ENCODE measurements at regions not wholly inside any gene's neighbourhood (a gene's known extent, or its start where the extent isn't known, plus 50 kb on each side); places are given as distances from the start of the nearest gene placed in this dataset.
A peak's percentile ranks its signal among the peaks of the same experiment; 100 is the strongest.

- ChIA-PET POLR2A (no interaction called here), CTCF (no interaction called here)
- Mint-ChIP-seq H3K36me3 (no peaks in the 10 kb centered on the region), H3K4me3 (peak overlapping the region in 5 of 7 donors; percentile 9 to 70 (median 27)), H3K4me1 (peaks cover 18 to 39% (median 30%) of the 10 kb centered on the region in 3 donors), H3K27ac (peak overlapping the region in 7 of 8 donors; percentile 67 to 88 (median 80)), H3K27me3 (no peaks in the 10 kb centered on the region), H3K9me3 (peaks cover 0 to 3% (median 0%) of the 10 kb centered on the region in 5 donors)
- H3K36me3 ChIP-seq (ENCODE audit: insufficient read depth, low read length): no peaks in the 10 kb centered on the region
- H3K27ac ChIP-seq (ENCODE audit: low read depth, low read length): no peak overlapping the region
- no peak overlapping the region for H3K4me3 ChIP-seq (ENCODE audit: low read length)
- no peaks in the 10 kb centered on the region for H3K27me3 ChIP-seq (ENCODE audit: insufficient read depth, low read length, poor library complexity, severe bottlenecking)
- no peaks in the 10 kb centered on the region for H3K9me3 ChIP-seq (ENCODE audit: low read length)
- DNase-seq: peak in 1 of 5 donors; percentile 33
- no peaks in the 10 kb centered on the region for H3K4me1 ChIP-seq (ENCODE audit: insufficient read depth, low read length)
These were observed 113.3 kb upstream of the SPATA31D4 start for GRCh38 chr9:81814794-81815464.

- CTCF ChIA-PET: no interaction called here
- Mint-ChIP-seq H3K27ac (peak overlapping the region in 3 of 8 donors; percentile 50 to 73 (median 55)), H3K27me3 (no peaks in the 10 kb centered on the region), H3K9me3 (peaks cover 0 to 5% (median 0%) of the 10 kb centered on the region in 5 donors), H3K4me1 (peaks cover 18 to 43% (median 34%) of the 10 kb centered on the region in 3 donors), H3K4me3 (no peak overlapping the region), H3K36me3 (no peaks in the 10 kb centered on the region)
- Histone ChIP-seq H3K27ac (ENCODE audit: low read depth, low read length) (no peak overlapping the region), H3K36me3 (ENCODE audit: insufficient read depth, low read length) (no peaks in the 10 kb centered on the region), H3K4me1 (ENCODE audit: insufficient read depth, low read length) (no peaks in the 10 kb centered on the region), H3K9me3 (ENCODE audit: low read length) (no peaks in the 10 kb centered on the region), H3K27me3 (ENCODE audit: insufficient read depth, low read length, poor library complexity, severe bottlenecking) (no peaks in the 10 kb centered on the region), H3K4me3 (ENCODE audit: low read length) (no peak overlapping the region)
- POLR2A ChIA-PET: no interaction called here
- DNase-seq: no peak
These were observed 112.4 kb upstream of the SPATA31D4 start for GRCh38 chr9:81815781-81816180.

DNA sequence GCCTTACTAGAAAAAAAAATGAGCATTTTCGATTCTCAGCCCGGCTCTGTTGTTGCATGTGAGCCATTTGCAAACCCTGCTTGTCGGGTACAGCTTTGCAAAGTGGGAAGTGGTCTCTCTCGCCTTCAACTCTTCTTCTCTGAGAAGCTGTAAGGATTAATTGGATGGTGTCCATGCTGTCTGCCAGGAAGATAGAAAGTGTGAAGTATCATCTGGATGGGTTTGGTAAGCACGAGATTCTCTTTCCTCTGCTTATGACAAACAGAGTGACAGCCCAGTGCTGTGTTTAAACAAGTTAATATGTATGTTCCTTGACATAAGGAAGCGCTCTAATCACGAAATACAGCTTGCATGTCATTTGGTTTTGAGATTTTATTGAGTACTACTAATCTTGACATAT lies 109.1 kb upstream of the SPATA31D4 start:
- CTCF ChIA-PET: no interaction called here
- Histone ChIP-seq H3K9me3 (ENCODE audit: low read length) (no peaks in the 10 kb centered on the region), H3K36me3 (ENCODE audit: insufficient read depth, low read length) (no peaks in the 10 kb centered on the region), H3K27me3 (ENCODE audit: insufficient read depth, low read length, poor library complexity, severe bottlenecking) (no peaks in the 10 kb centered on the region), H3K4me1 (ENCODE audit: insufficient read depth, low read length) (no peaks in the 10 kb centered on the region), H3K27ac (ENCODE audit: low read depth, low read length) (no peak overlapping the region), H3K4me3 (ENCODE audit: low read length) (no peak overlapping the region)
- Mint-ChIP-seq H3K27me3 (no peaks in the 10 kb centered on the region), H3K4me1 (peaks cover 15 to 43% (median 33%) of the 10 kb centered on the region in 3 donors), H3K4me3 (peak overlapping the region in 2 of 7 donors; percentile 4 to 8), H3K27ac (peak overlapping the region in 2 of 8 donors; percentile 53 to 76), H3K9me3 (peaks cover 0 to 7% (median 0%) of the 10 kb centered on the region in 5 donors), H3K36me3 (no peaks in the 10 kb centered on the region)
- POLR2A ChIA-PET: no interaction called here
- DNase-seq: no peak

DNA sequence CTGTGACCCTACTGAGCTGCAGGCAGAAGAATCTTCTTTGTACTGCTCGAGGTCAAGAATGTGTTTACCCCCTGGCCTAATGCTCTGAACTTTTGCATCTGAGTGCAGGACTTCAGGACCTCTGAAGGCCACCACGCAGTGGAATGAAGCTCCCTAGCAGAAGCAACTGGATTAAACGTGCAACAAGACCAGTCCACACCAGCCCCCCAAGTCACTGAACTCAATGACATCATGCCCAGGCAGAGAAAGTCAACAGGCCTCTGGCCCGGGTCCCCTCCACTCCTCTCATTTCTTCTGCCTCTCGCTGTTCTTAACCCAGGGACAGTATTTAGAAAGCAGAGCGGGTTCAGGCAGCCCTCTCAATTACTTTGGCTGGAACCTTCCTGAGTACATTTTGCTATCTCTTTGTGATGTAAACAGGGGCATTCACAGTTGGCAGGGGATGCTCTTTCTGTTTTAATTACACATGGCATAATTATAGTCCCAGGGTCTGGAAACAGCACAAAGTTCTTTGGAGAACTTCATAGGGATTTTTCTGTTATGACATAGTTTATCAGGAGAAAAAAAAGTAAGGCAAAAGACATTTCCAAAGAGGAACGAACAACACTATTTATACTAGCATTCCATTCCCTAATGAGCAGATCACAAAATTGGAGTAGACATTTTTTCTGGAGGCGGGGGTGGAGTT lies 108.2 kb upstream of the SPATA31D4 start:
- Histone ChIP-seq H3K4me3 (ENCODE audit: low read length) (no peak overlapping the region), H3K27ac (ENCODE audit: low read depth, low read length) (no peak overlapping the region), H3K4me1 (ENCODE audit: insufficient read depth, low read length) (no peaks in the 10 kb centered on the region), H3K27me3 (ENCODE audit: insufficient read depth, low read length, poor library complexity, severe bottlenecking) (no peaks in the 10 kb centered on the region), H3K9me3 (ENCODE audit: low read length) (no peaks in the 10 kb centered on the region), H3K36me3 (ENCODE audit: insufficient read depth, low read length) (no peaks in the 10 kb centered on the region)
- Mint-ChIP-seq H3K36me3 (no peaks in the 10 kb centered on the region), H3K27ac (peak overlapping the region in 1 of 8 donors; percentile 35), H3K9me3 (peaks cover 0 to 3% (median 0%) of the 10 kb centered on the region in 5 donors), H3K27me3 (no peaks in the 10 kb centered on the region), H3K4me3 (no peak overlapping the region), H3K4me1 (peaks cover 7 to 35% (median 25%) of the 10 kb centered on the region in 3 donors)
- no peak for DNase-seq
- ChIA-PET POLR2A (no interaction called here), CTCF (no interaction called here)

GRCh38 chr9:81822301-81822865 lies 105.8 kb upstream of the SPATA31D4 start:
- CTCF ChIA-PET: no interaction called here
- H3K27ac Mint-ChIP-seq: peak overlapping the region in 2 of 8 donors; percentile 3 to 33
- DNase-seq: no peak
- H3K27me3 Mint-ChIP-seq: no peaks in the 10 kb centered on the region
- peaks cover 0 to 3% (median 3%) of the 10 kb centered on the region in 5 donors for H3K9me3 Mint-ChIP-seq
- Histone ChIP-seq H3K36me3 (ENCODE audit: insufficient read depth, low read length) (no peaks in the 10 kb centered on the region), H3K27ac (ENCODE audit: low read depth, low read length) (no peak overlapping the region), H3K27me3 (ENCODE audit: insufficient read depth, low read length, poor library complexity, severe bottlenecking) (no peaks in the 10 kb centered on the region), H3K4me1 (ENCODE audit: insufficient read depth, low read length) (no peaks in the 10 kb centered on the region), H3K4me3 (ENCODE audit: low read length) (no peak overlapping the region), H3K9me3 (ENCODE audit: low read length) (no peaks in the 10 kb centered on the region)
- peaks cover 0 to 27% (median 14%) of the 10 kb centered on the region in 3 donors for H3K4me1 Mint-ChIP-seq
- POLR2A ChIA-PET: no interaction called here
- H3K36me3 Mint-ChIP-seq: no peaks in the 10 kb centered on the region
- H3K4me3 Mint-ChIP-seq: peak overlapping the region in 4 of 7 donors; percentile 20 to 62 (median 50)

- DNase-seq: no peak
- H3K4me3 Mint-ChIP-seq: peak overlapping the region in 1 of 7 donors; percentile 21
These were observed 105.3 kb upstream of the SPATA31D4 start for GRCh38 chr9:81822967-81823366.

GRCh38 chr9:81823672-81824554 lies 104.3 kb upstream of the SPATA31D4 start:
- POLR2A ChIA-PET: no interaction called here

More at GRCh38 chr9:81822967-81823366, 105.3 kb upstream of the SPATA31D4 start:
- no peaks in the 10 kb centered on the region for H3K9me3 ChIP-seq (ENCODE audit: low read length)
- no peak overlapping the region for H3K27ac ChIP-seq (ENCODE audit: low read depth, low read length)
- H3K4me3 ChIP-seq (ENCODE audit: low read length): no peak overlapping the region
- Mint-ChIP-seq H3K27me3 (no peaks in the 10 kb centered on the region), H3K9me3 (peaks cover 0 to 3% (median 3%) of the 10 kb centered on the region in 5 donors), H3K27ac (no peak overlapping the region), H3K4me1 (peaks cover 0 to 28% (median 16%) of the 10 kb centered on the region in 3 donors), H3K36me3 (no peaks in the 10 kb centered on the region)
- no peaks in the 10 kb centered on the region for H3K4me1 ChIP-seq (ENCODE audit: insufficient read depth, low read length)
- no peaks in the 10 kb centered on the region for H3K36me3 ChIP-seq (ENCODE audit: insufficient read depth, low read length)
- ChIA-PET POLR2A (no interaction called here), CTCF (no interaction called here)
- H3K27me3 ChIP-seq (ENCODE audit: insufficient read depth, low read length, poor library complexity, severe bottlenecking): no peaks in the 10 kb centered on the region

More at GRCh38 chr9:81823672-81824554, 104.3 kb upstream of the SPATA31D4 start:
- no peak overlapping the region for H3K27ac Mint-ChIP-seq
- peaks cover 0 to 30% (median 19%) of the 10 kb centered on the region in 3 donors for H3K4me1 Mint-ChIP-seq
- H3K36me3 Mint-ChIP-seq: no peaks in the 10 kb centered on the region
- H3K27me3 Mint-ChIP-seq: no peaks in the 10 kb centered on the region
- no peaks in the 10 kb centered on the region for H3K9me3 ChIP-seq (ENCODE audit: low read length)
- no peaks in the 10 kb centered on the region for H3K27me3 ChIP-seq (ENCODE audit: insufficient read depth, low read length, poor library complexity, severe bottlenecking)
- H3K4me1 ChIP-seq (ENCODE audit: insufficient read depth, low read length): no peaks in the 10 kb centered on the region
- H3K27ac ChIP-seq (ENCODE audit: low read depth, low read length): no peak overlapping the region
- H3K4me3 Mint-ChIP-seq: no peak overlapping the region
- H3K36me3 ChIP-seq (ENCODE audit: insufficient read depth, low read length): no peaks in the 10 kb centered on the region
- CTCF ChIA-PET: no interaction called here
- H3K9me3 Mint-ChIP-seq: peaks cover 0 to 3% (median 3%) of the 10 kb centered on the region in 5 donors
- no peak for DNase-seq
- no peak overlapping the region for H3K4me3 ChIP-seq (ENCODE audit: low read length)

All from CD8-positive, alpha-beta memory T cell (primary cell).